H1 (cell line): ENCODE measurements at regions not wholly inside any gene's neighbourhood (a gene's known extent, or its start where the extent isn't known, plus 50 kb on each side); places are given as distances from the start of the nearest gene placed in this dataset.

Experiments
- CTCF ChIA-PET: fragments of 300-600 bp; sonication (Branson Sonifier 250); formaldehyde crosslinking; loops from one replicate; lab custom pipeline; 2021; ENCODE audit not compliant: partially characterized antibody; lab: Charles Lee
- POLR2A ChIA-PET: fragments of 300-600 bp; sonication (Branson Sonifier 250); formaldehyde crosslinking; loops from one replicate; lab custom pipeline; 2021; ENCODE audit warnings: inconsistent platforms; ENCODE audit not compliant: partially characterized antibody; lab: Charles Lee
- DNase-seq, 2 experiments: peaks; one replicate each; pipeline versions ENCODE4 v3.0.0 to v3.0.0-alpha.2; 2010 to 2022; ENCODE audit warnings: low spot score in 2 of 2, low read depth in 1 of 2, mixed read lengths in 1 of 2
- FAIRE-seq: peaks from 2 replicates; lab custom pipeline; 2011; peaks lifted over from hg19 to GRCh38; lab: Jason Lieb, UNC
- H2AFZ ChIP-seq: 2 replicates; pipeline ENCODE4 v1.8.1; 2012; ENCODE audit warnings: low read length, inconsistent platforms
- H2AK5ac ChIP-seq: 2 replicates; pipeline ENCODE4 v1.6.1; 2013; ENCODE audit warnings: low read depth, low read length
- H2BK120ac ChIP-seq: replicated peaks from 2 replicates; pipeline ENCODE3; 2013; ENCODE audit warnings: low read depth, low read length, inconsistent platforms
- H2BK12ac ChIP-seq: 2 replicates; pipeline ENCODE4 v1.6.1; 2013; ENCODE audit warnings: low read depth, low read length
- H2BK15ac ChIP-seq: 2 replicates; pipeline ENCODE4 v1.6.1; 2013; ENCODE audit warnings: low read length
- H2BK20ac ChIP-seq: 2 replicates; pipeline ENCODE4 v1.6.1; 2013; ENCODE audit warnings: low read length
- H2BK5ac ChIP-seq: 2 replicates; pipeline ENCODE4 v1.6.1; 2013; ENCODE audit warnings: low read depth, low read length
- H3K14ac ChIP-seq: 2 replicates; pipeline ENCODE4 v1.6.1; 2013; ENCODE audit warnings: inconsistent platforms; ENCODE audit not compliant: insufficient read length
- H3K18ac ChIP-seq: 2 replicates; pipeline ENCODE4 v1.6.1; 2013; ENCODE audit warnings: low read length; ENCODE audit errors: extremely low read depth
- H3K23ac ChIP-seq: 2 replicates; pipeline ENCODE4 v1.6.1; 2013; ENCODE audit warnings: inconsistent platforms; ENCODE audit not compliant: insufficient read length
- H3K23me2 ChIP-seq: 2 replicates; pipeline ENCODE4 v1.6.1; 2013; ENCODE audit warnings: low read depth, low read length
- H3K27ac ChIP-seq: 2 replicates; pipeline ENCODE4 v1.6.1; 2011; ENCODE audit warnings: low read depth, low read length, inconsistent platforms
- H3K27me3 ChIP-seq, 4 experiments: replicated peaks in 1 of 4; 1 replicate in 1 of 4; 2 replicates in 3 of 4; pipeline versions ENCODE4 v1.6.1 to v1.8.1; 2011 to 2013; ENCODE audit warnings: low read length in 3 of 4, mild to moderate bottlenecking in 3 of 4, inconsistent platforms in 2 of 4, mixed read lengths in 2 of 4, moderate library complexity in 1 of 4; ENCODE audit not compliant: control insufficient read depth in 3 of 4, insufficient read depth in 3 of 4; ENCODE audit errors: extremely low read depth in 1 of 4
- H3K36me3 ChIP-seq, 4 experiments: 2 replicates each; pipeline versions ENCODE4 v1.6.1 to v1.8.1; 2011 to 2013; ENCODE audit warnings: mild to moderate bottlenecking in 4 of 4, low read length in 3 of 4, moderate library complexity in 2 of 4, control low read depth in 1 of 4, inconsistent platforms in 1 of 4; ENCODE audit not compliant: insufficient read depth in 4 of 4, control insufficient read depth in 2 of 4
- H3K4ac ChIP-seq: replicated peaks from 2 replicates; pipeline ENCODE3; 2013; ENCODE audit warnings: low read length, low read depth, mixed read lengths, inconsistent platforms; ENCODE audit not compliant: insufficient read length
- H3K4me1 ChIP-seq, 4 experiments: replicated peaks in 1 of 4; 1 replicate in 1 of 4; 2 replicates in 3 of 4; pipeline versions ENCODE4 v1.6.1 to v1.8.1; 2011 to 2013; ENCODE audit warnings: low read length in 3 of 4, inconsistent platforms in 2 of 4, mixed read lengths in 1 of 4; ENCODE audit not compliant: insufficient read depth in 4 of 4, control insufficient read depth in 3 of 4
- H3K4me2 ChIP-seq, 2 experiments: 2 replicates each; pipeline versions ENCODE4 v1.6.1 to v1.8.1; 2011 to 2013; ENCODE audit warnings: low read depth in 2 of 2, low read length in 2 of 2, control low read depth in 1 of 2, inconsistent platforms in 1 of 2, mild to moderate bottlenecking in 1 of 2; ENCODE audit not compliant: insufficient read depth in 1 of 2
- H3K4me3 ChIP-seq, 4 experiments: fragments of 200-600, 300-600 bp in 1 of 4; sonication (generic), shearing (Covaris generic), sonication (Bioruptor Twin) in 1 of 4; 2 replicates each; pipeline versions ENCODE4 v1.5.1 to v1.8.1; 2011 to 2016; ENCODE audit warnings: low read length in 4 of 4, low read depth in 3 of 4, control low read depth in 2 of 4, inconsistent platforms in 2 of 4, mild to moderate bottlenecking in 2 of 4, mixed read lengths in 1 of 4, moderate library complexity in 1 of 4; ENCODE audit not compliant: insufficient read depth in 2 of 4; ENCODE audit errors: extremely low read depth in 1 of 4
- H3K56ac ChIP-seq: replicated peaks from 2 replicates; pipeline ENCODE3; 2013; ENCODE audit warnings: low read depth, mild to moderate bottlenecking, mixed read lengths, low read length, inconsistent platforms; ENCODE audit not compliant: insufficient read length
- H3K79me1 ChIP-seq: 2 replicates; pipeline ENCODE4 v1.6.1; 2013; ENCODE audit warnings: low read depth, low read length, control low read depth
- H3K79me2 ChIP-seq, 2 experiments: 2 replicates each; pipeline versions ENCODE4 v1.6.1 to v1.8.1; 2012 to 2013; ENCODE audit warnings: low read length in 2 of 2, mild to moderate bottlenecking in 2 of 2, inconsistent platforms in 1 of 2; ENCODE audit not compliant: insufficient read depth in 2 of 2, control insufficient read depth in 1 of 2
- H3K9ac ChIP-seq, 4 experiments: replicated peaks in 1 of 4; 1 replicate in 1 of 4; 2 replicates in 3 of 4; pipeline versions ENCODE4 v1.6.1 to v1.8.1; 2011 to 2013; ENCODE audit warnings: low read depth in 3 of 4, low read length in 3 of 4, control low read depth in 2 of 4, mild to moderate bottlenecking in 2 of 4, moderate library complexity in 2 of 4, inconsistent platforms in 1 of 4; ENCODE audit errors: extremely low read depth in 1 of 4
- H3K9me3 ChIP-seq, 2 experiments: 2 replicates each; pipeline versions ENCODE4 v1.6.1 to v1.8.1; 2012 to 2013; ENCODE audit warnings: mild to moderate bottlenecking in 2 of 2, moderate library complexity in 2 of 2, control low read depth in 1 of 2, inconsistent platforms in 1 of 2, low read depth in 1 of 2, low read length in 1 of 2, mixed read lengths in 1 of 2; ENCODE audit not compliant: insufficient read depth in 2 of 2
- H4K20me1 ChIP-seq, 2 experiments: replicated peaks in 1 of 2; 2 replicates each; pipeline versions ENCODE3 to v1.8.1; 2011 to 2013; ENCODE audit warnings: inconsistent platforms in 2 of 2, low read length in 2 of 2, mild to moderate bottlenecking in 1 of 2; ENCODE audit not compliant: insufficient read depth in 2 of 2, control insufficient read depth in 1 of 2
- H4K5ac ChIP-seq: 2 replicates; pipeline ENCODE4 v1.6.1; 2013; ENCODE audit warnings: low read length, low read depth, mixed read lengths, inconsistent platforms; ENCODE audit not compliant: insufficient read length
- H4K8ac ChIP-seq: 2 replicates; pipeline ENCODE4 v1.8.0; 2013; ENCODE audit warnings: mild to moderate bottlenecking, moderate library complexity, low read length, inconsistent platforms; ENCODE audit not compliant: insufficient read depth; ENCODE audit errors: extremely low read depth
- H4K91ac ChIP-seq: replicated peaks from 2 replicates; pipeline ENCODE3; 2013; ENCODE audit warnings: low read length, mixed read lengths, inconsistent platforms; ENCODE audit not compliant: insufficient read length
- BCL11A ChIP-seq, 2 experiments: IDR thresholded peaks; one replicate each; pipeline ENCODE4 v1.6.1; 2011; ENCODE audit warnings: low read depth in 2 of 2, low read length in 2 of 2, mild to moderate bottlenecking in 2 of 2
- CBX8 ChIP-seq: fragments of 300-800, 300-1000 bp; sonication (generic); IDR thresholded peaks from 2 replicates; pipeline ENCODE4 v1.7.1; 2016; ENCODE audit warnings: low read depth, low read length, borderline replicate concordance
- CHD1 ChIP-seq: IDR thresholded peaks from 2 replicates; pipeline ENCODE4 v1.6.1; 2012; ENCODE audit warnings: low read depth, low read length, improper control_type of control experiment
- CREB1 ChIP-seq: IDR thresholded peaks from 2 replicates; pipeline ENCODE4 v1.6.1; 2012; ENCODE audit warnings: inconsistent platforms
- EZH2 ChIP-seq: fragments of 200-600 bp; sonication (generic); IDR thresholded peaks from 2 replicates; pipeline ENCODE4 v1.7.1; 2012; ENCODE audit warnings: low read depth, mild to moderate bottlenecking, moderate library complexity, low read length, inconsistent platforms; ENCODE audit not compliant: severe bottlenecking
- GABPA ChIP-seq: IDR thresholded peaks from 2 replicates; pipeline ENCODE4 v1.6.1; 2011; ENCODE audit warnings: mild to moderate bottlenecking, low read length, moderate library complexity, borderline replicate concordance; ENCODE audit not compliant: insufficient read depth
- GTF2F1 ChIP-seq: IDR thresholded peaks from 2 replicates; pipeline ENCODE4 v1.6.1; 2012; ENCODE audit warnings: low read depth, low read length, improper control_type of control experiment, borderline replicate concordance
- RBBP5 ChIP-seq: IDR thresholded peaks from 2 replicates; pipeline ENCODE4 v1.7.1; 2012; ENCODE audit warnings: low read depth, mild to moderate bottlenecking, inconsistent platforms, low read length, moderate library complexity, borderline replicate concordance
- SP2 ChIP-seq: IDR thresholded peaks from 2 replicates; pipeline ENCODE4 v1.6.1; 2012; ENCODE audit warnings: mild to moderate bottlenecking, low read length, inconsistent platforms
- YY1 ChIP-seq: IDR thresholded peaks from 2 replicates; pipeline ENCODE4 v1.6.1; 2011; ENCODE audit warnings: low read depth, mild to moderate bottlenecking, low read length
- WGBS, 2 experiments: shearing (Covaris generic) in 1 of 2; methylation state at CpG; one replicate each; pipeline versions ENCODE4 v1.1.6 to v1.1.7; 2013 to 2015; ENCODE audit warnings: low lambda C conversion rate in 2 of 2, mixed read lengths in 2 of 2, inconsistent platforms in 1 of 2, low coverage in 1 of 2, missing lambda C conversion rate in 1 of 2; ENCODE audit not compliant: insufficient replicate concordance in 2 of 2, insufficient coverage in 1 of 2, insufficient read length in 1 of 2; ENCODE audit errors: extremely low coverage in 1 of 2, missing lambda C conversion rate in 1 of 2; 5-methylcytosine and 5-hydroxymethylcytosine counted together
- TF ChIP-seq, protein P1 (sequence below): IDR thresholded peaks from 2 replicates; pipeline ENCODE4 v1.6.1; 2012; ENCODE audit warnings: low read length, inconsistent platforms

DNA sequence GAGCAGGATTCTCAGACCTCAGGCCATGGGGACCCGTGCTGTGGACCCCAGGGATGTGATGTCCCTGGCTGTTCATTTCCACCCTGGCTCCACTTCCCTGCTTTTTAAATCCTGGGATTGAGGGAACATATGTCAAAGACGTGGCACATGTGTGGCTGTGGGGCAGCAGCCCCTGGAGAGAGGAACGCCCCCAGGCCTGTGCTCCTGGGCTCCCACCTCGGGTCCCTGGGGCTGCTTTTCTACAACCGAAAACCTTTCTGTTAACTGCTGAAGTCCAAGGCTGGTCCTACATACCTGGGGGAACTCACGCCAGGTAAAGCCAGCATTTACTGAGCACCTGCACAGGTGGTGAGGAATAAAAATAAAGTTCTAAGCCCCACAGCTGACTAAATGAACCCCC, 102.3 kb upstream of the FRMD1 start:
- Histone ChIP-seq H3K4ac (no peak overlapping the region), H2BK20ac (peak overlapping the region; percentile 80; the same call in 1 of the 2 replicates), H3K27ac (no peak overlapping the region), H3K9me3 (peaks cover 3 to 4% of the 10 kb centered on the region in 2 experiments; a peak in 2 of 4 replicates), H3K79me1 (no peaks in the 10 kb centered on the region), H3K4me1 (peaks cover 5 to 25% (median 13%) of the 10 kb centered on the region in 4 experiments), H3K79me2 (no peaks in the 10 kb centered on the region), H4K8ac (no peak overlapping the region), H2BK15ac (no peak overlapping the region), H4K5ac (no peak overlapping the region), H3K18ac (peak overlapping the region; percentile 94), H3K56ac (no peak overlapping the region), H2AK5ac (no peak overlapping the region), H3K4me2 (no peak overlapping the region; a peak in 1 of 4 replicates), H2BK5ac (no peak overlapping the region), H3K23me2 (no peaks in the 10 kb centered on the region), H3K27me3 (peaks cover 0 to 2% (median 1%) of the 10 kb centered on the region in 4 experiments; a peak in 2 of 7 replicates), H2AFZ (no peak overlapping the region), H3K36me3 (no peaks in the 10 kb centered on the region), H3K23ac (no peak overlapping the region), H3K14ac (no peak overlapping the region), H2BK12ac (0 out of 2 replicates have a peak overlapping the region, but pooled peaks have one; percentile 27), H3K9ac (no peak overlapping the region), H2BK120ac (peak overlapping the region; percentile 58), H4K91ac (peak overlapping the region; percentile 45), H4K20me1 (no peaks in the 10 kb centered on the region), H3K4me3 (no peak overlapping the region)
- DNase-seq (peak in 1 of 2 experiments; percentile 41), FAIRE-seq (no peak)
- ChIA-PET CTCF (interaction anchor here (1.0 to 3.4 kb wide), 2 partner anchors 13 to 174 kb away, joined by 3 to 17 read pairs; no protein-coding TSS in a partner anchor), POLR2A (no interaction called here)
- 91% methylated on average over 6 of the region's 6 CpGs; no CpG with 5 or more reads in 1 of the 2 experiments for WGBS, 2 experiments
- no peak for TF ChIP-seq BCL11A (IDR thresholded peaks at IDR 0.05; ENCODE audit: low read depth in 2 of 2, low read length in 2 of 2)
- TF ChIP-seq YY1: no peak
- TF ChIP-seq EZH2: no peak
- TF ChIP-seq SP2: no peak
- TF ChIP-seq CBX8: no peak
- TF ChIP-seq CHD1: no peak
- TF ChIP-seq RBBP5: no peak
- TF ChIP-seq GABPA: no peak
- no peak for TF ChIP-seq CREB1
- TF ChIP-seq, protein P1, sequence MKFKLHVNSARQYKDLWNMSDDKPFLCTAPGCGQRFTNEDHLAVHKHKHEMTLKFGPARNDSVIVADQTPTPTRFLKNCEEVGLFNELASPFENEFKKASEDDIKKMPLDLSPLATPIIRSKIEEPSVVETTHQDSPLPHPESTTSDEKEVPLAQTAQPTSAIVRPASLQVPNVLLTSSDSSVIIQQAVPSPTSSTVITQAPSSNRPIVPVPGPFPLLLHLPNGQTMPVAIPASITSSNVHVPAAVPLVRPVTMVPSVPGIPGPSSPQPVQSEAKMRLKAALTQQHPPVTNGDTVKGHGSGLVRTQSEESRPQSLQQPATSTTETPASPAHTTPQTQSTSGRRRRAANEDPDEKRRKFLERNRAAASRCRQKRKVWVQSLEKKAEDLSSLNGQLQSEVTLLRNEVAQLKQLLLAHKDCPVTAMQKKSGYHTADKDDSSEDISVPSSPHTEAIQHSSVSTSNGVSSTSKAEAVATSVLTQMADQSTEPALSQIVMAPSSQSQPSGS: no peak
- no peak for TF ChIP-seq GTF2F1
